ENCODE measurements at regions not wholly inside any gene's neighbourhood (a gene's known extent, or its start where the extent isn't known, plus 50 kb on each side); places are given as distances from the start of the nearest gene placed in this dataset.

- TF ChIP-seq CTCF (conservative IDR thresholded peaks at IDR 0.05; ENCODE audit: low read depth, low read length) (no peak), EZH2 (IDR thresholded peaks at IDR 0.05; ENCODE audit: borderline replicate concordance, low read depth, low read length, poor library complexity, severe bottlenecking) (no peak)
Observed at GRCh38 chr1:234908571-234908970, 220.1 kb downstream of the TOMM20 start.
